GM21360 (cell line): ENCODE measurements at regions not wholly inside any gene's neighbourhood (a gene's known extent, or its start where the extent isn't known, plus 50 kb on each side); places are given as distances from the start of the nearest gene placed in this dataset.
A peak's percentile ranks its signal among the peaks of the same experiment; 100 is the strongest.
"Not testable (repeated sequence)": the region's sequence is repeated elsewhere in the genome, so short reads cannot be mapped to it uniquely, and the experiment has no call there.

Experiments
- ATAC-seq: cut with Tn5 transposase; IDR thresholded peaks from one replicate; pipeline ENCODE4 v1.9.1; 2021; ENCODE audit warnings: mild to moderate bottlenecking, moderate library complexity; ENCODE audit not compliant: unreplicated experiment

DNA sequence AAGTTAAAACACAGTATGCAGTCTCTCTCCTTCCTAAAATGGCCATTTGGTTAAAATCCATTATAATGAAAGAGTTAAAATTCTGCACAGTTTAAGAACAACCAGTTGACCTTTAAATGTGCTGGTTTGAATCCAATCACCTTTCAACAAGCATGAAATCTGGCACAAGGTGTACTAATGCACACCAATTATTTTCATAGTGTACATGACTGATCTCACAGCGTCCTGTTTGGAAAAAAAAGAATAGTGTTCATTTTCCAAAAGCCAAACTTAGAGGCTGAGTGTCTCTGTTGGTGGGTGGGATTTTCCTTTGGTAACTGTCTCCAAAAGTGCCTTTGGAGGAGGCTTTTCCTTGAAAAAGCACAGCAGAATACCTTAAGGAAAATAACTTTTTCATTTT lies 180.6 kb downstream of the DEPDC1B start:
- ATAC-seq, result no peak

DNA sequence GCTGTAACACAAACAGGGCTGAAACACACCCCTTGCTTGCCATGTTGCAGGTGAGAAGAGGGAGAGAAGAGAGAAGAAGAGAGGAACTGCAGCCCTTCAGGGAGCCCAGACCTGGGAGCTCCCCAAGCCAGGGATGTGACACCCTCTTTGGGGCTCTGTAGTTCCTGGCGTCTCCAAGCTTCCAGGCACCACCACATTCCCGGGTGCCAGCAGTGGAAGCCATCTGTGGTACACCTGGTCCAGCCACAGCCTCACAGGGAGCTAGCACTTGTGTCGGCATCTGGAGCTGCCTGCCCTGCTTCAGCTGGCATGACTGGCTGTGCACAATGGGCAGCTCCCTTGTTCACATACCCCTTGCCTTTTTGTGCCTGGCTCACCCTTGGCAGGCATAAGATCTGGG lies 182.1 kb downstream of the DEPDC1B start:
- ATAC-seq, result no peak

DNA sequence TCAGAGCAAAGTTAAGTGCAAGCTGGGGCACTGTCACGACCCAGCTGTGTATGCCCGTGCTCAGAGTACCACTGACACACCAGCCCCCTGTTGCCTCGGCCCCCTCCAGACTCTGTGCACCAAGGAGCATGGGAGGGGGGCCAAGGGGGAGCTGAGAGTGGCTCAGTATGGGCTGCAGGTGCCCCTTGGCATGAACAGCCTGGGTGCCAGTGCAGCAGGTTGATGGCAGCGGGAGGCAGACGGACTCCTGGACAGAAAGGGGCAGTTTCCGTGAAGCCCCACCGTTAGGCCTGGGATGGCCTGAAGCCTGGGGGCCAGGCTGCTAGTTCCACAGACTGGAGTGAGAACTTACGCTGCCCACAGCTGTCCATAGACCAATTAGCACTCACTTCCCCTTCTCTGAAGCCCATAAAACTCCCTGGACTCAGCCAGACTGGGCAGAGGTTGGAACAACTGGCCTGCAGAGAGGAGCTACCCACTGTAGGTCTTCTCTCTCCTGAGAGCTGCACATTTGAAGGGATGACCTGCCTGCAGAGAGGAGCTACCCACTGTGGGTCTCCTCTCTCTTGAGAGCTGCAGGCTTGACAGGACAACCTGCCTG lies 182.8 kb downstream of the DEPDC1B start:
- no peak for ATAC-seq

DNA sequence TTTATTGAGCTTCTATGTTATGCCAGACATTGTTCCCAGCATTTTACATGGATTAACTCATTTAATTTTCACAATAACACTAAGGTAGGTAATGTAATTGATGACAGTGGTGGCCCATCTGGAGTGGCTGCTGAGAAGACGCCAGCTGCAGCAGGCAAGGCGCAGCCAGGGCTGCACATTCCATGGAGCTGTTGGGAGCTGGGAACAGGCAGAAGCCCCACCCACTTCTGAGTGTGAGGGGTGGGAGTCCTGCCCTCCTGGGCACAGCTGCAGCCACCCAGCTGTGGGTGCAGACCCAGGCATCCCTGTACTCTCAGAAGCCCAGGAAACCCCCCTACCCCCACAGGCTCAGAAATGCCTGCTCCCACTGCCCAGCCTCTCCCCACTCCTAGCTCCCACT lies 183.3 kb downstream of the DEPDC1B start:
- no peak for ATAC-seq

DNA sequence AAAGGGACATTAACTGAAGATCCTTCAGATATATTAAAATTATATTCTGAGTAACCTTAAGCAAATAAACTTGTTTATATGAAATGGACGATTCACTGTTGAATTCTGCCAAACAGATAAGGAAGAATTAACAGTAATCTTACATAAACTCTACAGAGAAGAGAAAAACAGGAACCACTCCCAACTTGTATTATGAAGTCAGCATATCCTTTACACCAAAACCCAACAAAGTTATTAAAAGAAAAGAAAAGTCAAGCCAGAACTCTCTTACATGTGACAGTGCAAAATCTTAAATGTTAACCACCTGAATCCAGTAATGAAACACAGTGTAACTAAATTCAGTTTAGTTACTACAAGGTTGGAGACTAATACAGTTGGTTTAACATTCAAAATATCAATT lies 185.8 kb downstream of the DEPDC1B start:
- ATAC-seq, result no peak

DNA sequence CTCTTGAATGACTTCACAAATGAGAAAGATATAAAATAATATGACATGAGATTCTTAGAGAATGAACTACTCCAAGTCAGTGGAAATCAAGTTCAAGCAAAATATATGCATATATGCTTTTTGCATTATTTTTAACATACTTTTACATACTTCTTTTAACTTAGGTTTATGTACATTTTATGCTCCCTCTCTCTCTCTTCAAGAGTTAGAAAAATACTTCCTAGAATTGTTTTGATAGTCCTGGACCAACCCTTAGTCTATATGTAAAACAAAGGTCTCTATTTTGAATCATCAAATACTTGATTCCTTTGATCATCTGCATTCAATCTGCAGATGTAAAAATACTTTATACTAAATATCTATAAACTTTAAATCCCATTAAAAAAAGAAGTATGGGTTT lies 187.8 kb downstream of the DEPDC1B start:
- ATAC-seq, result no peak

DNA sequence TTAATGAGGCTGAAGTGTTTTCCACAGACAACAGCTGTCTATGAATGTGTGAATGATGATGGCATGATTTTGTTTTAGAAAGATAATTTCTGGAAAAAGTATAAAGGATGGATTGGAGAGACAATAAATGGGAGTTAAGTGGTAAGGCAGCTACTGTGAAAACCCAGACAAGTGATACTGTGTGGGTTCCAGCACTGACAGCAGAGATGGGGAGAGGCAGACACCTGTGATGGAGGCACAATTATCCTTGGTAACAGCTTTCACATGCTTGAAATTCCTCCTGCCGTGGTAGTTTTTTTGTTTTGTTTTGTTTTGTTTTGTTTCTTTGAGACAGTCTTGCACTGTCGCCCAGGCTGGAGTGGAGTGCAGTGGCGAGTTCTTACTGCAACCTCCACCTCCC lies 189.3 kb downstream of the DEPDC1B start:
- ATAC-seq, result no peak

DNA sequence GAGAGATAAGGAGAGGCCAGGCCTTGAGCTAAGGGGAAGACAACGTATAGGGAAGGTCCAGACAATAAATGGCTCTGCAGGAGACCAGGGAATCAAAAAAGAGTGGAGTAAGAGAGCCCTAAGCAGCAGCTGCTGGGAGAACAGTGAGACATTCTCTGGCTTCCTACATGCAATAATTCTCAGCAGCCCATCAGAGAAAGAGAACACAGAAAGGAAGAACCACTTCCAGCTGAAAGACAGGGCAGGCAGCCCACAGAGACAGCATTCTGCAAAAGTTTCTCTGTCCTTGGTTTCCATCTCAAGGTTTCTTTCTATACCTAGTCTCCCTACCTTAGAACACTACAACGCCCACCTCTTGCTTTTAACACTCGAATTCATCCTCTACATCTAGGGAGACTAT lies 189.9 kb downstream of the DEPDC1B start:
- no peak for ATAC-seq

DNA sequence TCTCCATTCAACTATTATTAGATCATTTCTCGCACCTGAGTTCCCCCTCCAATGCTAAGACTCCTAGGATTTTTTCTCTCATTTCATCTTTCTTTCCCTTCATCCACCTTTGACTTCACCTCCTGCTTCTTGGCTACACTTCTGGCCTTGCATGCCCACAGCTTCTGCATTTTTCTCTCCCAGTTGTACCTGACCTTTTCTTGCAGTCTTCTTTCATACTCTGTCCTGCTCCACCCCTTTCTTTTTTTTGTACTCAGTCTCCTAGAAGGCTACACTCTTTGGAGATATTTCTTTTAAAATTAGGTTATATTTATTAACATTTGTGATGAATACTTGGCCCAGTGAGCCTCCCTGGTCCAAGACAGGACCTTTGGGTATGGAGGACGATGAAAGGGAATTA lies 190.4 kb downstream of the DEPDC1B start:
- ATAC-seq, result no peak

DNA sequence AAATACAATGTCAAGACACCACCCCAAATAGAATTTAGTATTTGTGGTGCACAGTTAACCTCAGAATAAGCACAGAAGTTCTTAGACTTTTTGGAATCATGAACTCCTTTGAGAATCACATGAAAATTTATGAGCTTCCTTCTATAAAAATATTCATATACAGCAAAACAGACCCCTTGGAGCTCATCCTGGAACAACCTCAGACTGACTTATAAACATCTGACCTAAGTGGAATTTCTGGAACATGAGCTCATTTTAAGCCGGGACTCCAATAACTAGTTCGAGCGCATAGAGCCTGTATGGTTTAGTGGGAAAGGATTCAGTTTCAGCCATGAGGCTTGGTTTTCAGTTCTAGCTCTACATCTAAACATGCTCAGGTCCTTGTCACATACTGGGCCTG lies 192.3 kb downstream of the DEPDC1B start:
- ATAC-seq, result no peak

DNA sequence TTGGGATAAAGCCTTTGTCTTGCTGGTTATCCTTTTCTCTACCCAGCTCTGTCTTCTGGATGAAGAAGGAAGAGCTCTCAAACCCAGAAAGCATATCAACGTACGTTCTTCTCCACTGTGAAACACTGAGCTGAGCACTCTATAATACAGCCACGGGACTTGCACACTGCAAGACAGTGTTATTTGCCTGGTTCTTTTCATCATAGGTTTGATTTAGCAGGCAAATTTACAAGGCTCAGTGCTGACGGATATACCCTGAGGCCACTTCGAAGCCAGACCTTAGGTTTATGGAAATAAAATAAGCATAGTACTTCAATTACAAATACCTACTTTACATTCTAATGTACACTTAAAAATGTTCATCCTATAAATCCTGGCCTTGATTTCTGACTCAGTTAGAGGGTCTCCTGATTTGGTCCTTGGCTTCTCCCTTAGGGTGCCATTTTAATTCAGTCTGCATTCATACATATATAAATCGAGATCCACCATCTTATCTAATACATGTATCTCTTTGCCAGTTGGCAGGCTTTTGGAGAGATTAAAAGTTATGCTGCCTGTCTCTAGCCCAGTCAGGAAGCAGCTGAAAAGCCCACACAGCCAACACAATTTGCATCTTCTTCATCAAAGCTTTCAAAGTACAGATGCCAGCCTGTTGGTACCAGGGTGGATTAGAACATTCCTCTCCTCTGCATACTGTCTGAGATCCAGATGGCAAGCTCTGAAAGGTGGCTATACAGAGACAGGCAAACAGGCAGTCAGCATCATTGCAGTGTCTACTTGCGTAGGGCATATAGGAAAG lies 194.4 kb downstream of the DEPDC1B start:
- no peak for ATAC-seq

DNA sequence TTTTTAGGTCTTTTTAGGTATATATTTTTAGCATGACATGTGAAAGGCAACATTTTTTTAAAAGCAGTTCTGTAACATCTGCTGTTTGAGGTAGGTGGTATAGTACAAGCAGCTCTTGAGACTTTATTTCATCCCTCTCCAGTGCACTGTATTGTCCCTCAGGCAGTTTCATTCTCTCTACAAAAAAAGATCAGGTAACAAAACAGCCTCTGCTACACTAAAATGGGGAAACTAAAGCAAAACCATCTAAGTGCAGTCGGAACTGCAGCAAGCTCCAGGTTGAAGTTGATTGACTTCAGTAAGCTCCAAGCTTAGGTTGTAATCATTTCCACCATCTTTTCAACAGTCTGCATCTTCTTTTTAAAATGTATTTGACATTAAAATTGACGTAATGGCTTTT lies 195.6 kb downstream of the DEPDC1B start:
- peak; percentile 85 for ATAC-seq

DNA sequence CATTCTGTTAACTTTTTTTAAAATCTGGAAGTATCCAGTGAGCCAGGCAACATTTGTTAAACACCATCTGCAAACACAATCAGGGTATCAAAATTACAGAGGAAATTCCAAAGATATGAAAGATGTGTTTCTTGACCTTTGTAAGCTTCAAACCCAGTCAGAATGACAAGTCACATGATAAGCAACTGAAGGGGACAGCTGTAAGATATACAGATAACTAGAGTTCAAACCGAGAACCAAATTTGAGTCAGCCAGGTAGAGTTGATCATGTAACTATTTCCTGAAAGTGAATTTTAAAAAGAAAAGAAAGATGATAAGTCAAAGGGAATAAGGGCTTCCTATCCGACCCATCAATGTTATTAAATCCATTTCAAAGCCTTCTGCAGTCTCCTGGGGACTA lies 196.2 kb downstream of the DEPDC1B start:
- ATAC-seq, result peak; percentile 83

DNA sequence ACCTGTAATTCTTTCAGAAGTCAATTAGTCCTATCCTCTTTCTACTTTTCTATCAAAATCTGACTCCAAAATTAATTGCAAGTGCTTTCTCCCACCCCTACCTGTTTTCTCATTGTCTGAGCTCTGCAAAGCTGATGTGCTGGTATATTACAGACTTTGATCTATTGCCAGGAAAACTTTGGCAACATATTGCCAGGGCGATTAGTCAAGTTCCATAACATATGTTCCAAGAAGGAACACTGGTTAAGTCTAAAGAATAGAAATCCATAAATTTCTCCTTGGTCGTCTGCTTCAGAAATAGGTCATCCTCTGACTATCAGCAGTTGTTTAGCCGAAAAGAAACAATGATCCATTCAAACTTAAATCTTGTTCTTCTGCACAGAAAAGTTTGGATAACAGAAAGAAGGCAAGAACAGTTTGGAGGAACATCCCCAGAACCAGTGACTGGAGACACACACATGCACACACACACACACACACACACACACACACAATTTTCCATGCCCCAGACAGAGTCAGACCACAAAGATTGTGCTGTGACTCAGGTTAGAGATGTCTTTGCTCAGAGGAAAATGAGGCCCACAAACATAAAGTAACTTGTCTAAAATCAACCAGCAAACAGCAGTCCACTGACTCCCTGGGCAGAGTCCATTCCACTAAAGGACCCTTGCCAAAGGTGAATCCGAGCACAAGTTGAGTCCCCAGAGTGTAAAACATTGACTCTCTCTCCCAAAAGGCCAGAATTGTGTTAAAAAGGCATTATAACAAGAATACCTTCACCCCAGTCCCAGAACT lies 202.1 kb downstream of the DEPDC1B start:
- no peak for ATAC-seq

DNA sequence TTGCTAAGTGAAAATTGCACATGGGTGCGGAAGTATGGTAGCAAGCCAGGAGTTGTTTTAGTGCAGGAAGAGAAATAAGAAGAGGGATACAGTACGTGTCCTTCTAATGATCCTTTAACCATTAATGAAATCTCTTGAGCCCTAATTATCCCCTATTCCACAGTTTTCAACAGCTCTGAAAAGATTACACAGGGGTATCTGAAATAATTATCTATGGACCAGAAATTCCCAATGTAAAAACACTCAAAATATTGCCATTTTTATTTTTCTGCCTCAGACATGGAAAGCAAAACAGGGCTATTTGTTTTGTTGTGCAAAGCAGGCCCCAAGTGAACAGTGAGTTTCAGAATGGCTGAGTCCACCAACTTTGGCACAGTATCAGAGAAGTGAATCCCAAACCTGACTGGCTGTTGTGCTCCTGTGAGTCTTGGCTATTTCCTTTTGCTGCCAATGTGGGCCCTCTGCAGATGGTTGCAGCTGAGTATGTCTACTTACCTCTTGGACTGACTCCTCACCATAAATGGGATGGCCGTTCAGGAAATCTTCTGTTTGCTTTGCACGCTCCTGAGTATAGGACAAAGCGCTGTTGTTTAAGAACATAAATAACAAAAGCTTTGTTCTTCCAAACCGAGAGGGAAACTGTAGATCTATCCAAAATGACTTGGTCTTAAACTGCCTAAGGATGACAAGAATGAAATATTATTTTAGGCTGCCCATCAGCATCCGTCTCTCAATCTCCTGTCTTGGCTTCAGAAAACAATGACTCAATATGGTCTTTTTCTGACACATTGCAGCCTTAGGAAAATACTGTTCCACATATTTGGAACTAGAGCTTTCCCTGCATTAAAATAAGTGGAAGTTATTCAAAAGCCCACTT lies 204.1 kb downstream of the DEPDC1B start:
- no peak for ATAC-seq

DNA sequence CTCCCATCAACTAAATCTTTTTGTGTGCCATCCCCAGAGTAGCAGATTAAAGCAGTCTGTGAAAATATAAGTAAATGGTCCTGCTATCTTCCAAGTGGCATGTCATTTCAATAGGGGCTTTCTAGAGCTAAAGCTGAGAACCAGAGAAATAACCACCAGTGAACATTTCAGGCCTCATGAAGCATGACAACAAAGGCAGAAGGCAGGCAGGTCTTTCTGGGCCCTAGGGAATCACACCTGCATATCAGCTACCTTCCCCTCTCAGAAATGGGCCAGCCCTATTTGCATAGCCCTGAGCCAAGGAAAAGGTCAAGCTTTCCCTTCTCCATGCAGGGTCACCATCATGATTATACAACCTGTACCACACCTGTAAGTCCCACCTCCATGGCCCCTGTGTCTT lies 205.3 kb downstream of the DEPDC1B start:
- peak; percentile 86 for ATAC-seq

DNA sequence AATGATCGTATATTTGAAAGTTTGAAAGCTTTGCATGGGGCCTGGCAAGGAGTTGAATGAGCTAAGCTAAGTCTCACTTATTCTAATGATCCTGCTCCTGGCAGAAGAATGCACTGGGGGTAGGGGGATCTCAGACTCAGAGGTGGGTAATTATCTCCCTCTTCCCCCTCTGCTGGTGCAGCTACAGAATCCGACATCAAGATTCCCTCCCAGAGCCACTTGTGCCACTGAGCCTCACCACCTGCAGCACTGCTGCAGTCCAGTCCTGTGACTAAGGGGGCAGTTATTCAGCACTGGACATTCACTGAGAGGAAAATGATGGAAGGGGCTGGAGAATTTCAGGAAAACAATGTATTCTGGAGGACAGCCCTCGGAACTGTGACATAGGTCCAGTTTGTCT lies 205.8 kb downstream of the DEPDC1B start:
- ATAC-seq, result no peak

DNA sequence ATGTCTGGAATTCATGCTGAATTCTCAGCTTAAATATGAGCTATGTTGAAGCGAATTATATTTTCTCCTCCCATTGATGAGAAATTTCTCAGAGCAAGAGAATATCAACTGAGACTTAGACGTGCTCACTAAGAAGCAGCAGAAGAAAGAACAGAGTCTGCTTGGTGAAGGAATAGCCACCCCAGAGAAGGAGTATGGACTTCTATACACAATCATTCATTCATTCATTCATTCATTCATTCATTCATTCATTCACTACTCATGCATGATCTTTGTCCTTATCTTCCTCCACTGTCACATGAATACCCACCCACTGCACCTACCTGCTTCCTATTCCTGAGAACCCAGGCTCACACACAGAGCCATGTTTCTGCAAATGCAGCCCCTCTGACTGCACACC lies 206.6 kb downstream of the DEPDC1B start:
- no peak for ATAC-seq

DNA sequence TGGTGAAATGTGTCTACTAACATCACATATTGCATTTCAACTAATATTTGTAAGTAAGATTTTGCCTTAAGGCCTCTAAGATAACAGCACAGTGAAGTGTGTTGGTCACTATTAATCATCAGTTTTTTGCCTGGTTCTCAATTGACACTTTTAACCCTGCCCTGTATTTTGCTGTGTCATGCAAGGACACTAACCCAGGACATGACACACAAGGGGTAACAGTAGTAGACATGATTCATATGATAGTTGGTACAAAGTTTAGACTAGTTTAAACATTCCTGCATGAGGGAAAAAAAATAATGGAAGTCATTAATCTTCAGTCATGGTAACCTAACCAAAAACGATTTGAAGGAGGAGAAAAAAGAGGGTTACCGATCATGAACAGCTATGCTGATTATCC lies 207.0 kb downstream of the DEPDC1B start:
- no peak for ATAC-seq

DNA sequence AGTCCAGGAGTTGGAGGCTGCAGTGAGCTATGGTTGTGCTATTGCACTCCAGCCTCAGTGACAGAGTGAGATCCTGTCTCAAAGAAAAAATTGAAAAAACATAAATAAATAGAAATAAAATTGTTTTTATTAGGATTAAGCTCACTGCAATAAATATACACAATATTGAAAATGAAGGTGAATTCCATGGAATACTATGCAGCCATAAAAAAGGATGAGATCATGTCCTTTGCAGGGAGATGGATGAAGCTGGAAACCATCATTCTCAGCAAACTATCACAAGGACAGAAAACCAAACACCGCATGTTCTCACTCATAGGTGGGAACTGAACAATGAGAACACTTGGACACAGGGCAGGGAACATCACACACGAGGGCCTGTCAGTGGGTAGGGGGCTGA lies 207.6 kb downstream of the DEPDC1B start:
- ATAC-seq, result not testable (repeated sequence)

DNA sequence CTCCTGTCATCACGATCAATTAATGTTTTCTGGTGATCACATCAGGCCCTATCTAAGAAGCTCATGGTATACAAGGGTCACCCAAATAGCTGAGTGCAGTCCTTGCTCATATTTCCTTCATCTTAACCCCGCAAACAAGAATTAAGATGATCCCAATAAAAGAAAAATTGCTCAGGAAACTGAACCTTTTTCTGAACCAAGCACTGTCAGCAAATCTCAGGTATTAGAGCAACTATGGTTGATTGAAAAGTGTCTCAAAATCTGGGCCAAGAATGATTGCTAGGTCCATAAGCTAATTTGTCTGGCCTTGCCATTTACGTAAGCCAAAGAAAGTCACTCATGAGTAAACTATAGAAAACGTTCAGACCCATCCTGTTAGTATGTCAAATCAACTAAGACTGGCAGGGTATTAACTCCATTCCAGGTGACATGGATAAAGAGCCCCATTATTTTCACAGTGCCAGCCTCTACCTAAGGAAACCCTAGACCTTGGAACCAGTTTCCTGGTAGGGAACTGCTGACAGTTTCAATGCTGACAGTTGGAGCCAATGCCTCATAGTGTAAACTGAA lies 209.3 kb downstream of the DEPDC1B start:
- no peak for ATAC-seq
